ENCODE measurements at regions not wholly inside any gene's neighbourhood (a gene's known extent, or its start where the extent isn't known, plus 50 kb on each side); places are given as distances from the start of the nearest gene placed in this dataset.

GRCh38 chr2:146659976-146660375 lies 1184.9 kb upstream of the ACVR2A start:
- no peak for DNase-seq (ENCODE audit: low spot score in 2 of 2, unreplicated experiment in 2 of 2)
- H3K27ac Mint-ChIP-seq = no peak overlapping the region
- TF ChIP-seq, protein P1, sequence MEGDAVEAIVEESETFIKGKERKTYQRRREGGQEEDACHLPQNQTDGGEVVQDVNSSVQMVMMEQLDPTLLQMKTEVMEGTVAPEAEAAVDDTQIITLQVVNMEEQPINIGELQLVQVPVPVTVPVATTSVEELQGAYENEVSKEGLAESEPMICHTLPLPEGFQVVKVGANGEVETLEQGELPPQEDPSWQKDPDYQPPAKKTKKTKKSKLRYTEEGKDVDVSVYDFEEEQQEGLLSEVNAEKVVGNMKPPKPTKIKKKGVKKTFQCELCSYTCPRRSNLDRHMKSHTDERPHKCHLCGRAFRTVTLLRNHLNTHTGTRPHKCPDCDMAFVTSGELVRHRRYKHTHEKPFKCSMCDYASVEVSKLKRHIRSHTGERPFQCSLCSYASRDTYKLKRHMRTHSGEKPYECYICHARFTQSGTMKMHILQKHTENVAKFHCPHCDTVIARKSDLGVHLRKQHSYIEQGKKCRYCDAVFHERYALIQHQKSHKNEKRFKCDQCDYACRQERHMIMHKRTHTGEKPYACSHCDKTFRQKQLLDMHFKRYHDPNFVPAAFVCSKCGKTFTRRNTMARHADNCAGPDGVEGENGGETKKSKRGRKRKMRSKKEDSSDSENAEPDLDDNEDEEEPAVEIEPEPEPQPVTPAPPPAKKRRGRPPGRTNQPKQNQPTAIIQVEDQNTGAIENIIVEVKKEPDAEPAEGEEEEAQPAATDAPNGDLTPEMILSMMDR (IDR thresholded peaks at IDR 0.05; ENCODE audit: unreplicated experiment) = no peak
- H3K9me3 Mint-ChIP-seq = peaks cover 11% of the 10 kb centered on the region
- H3K4me3 Mint-ChIP-seq = no peak overlapping the region
- no peaks in the 10 kb centered on the region for H3K36me3 Mint-ChIP-seq
- H3K4me1 Mint-ChIP-seq = peaks cover 5% of the 10 kb centered on the region
- no peaks in the 10 kb centered on the region for H3K27me3 Mint-ChIP-seq (ENCODE audit: low read depth)

- Mint-ChIP-seq H3K9me3 (peaks cover 21% of the 10 kb centered on the region), H3K4me1 (no peaks in the 10 kb centered on the region), H3K36me3 (peaks cover 2% of the 10 kb centered on the region), H3K27ac (no peak overlapping the region), H3K4me3 (no peak overlapping the region), H3K27me3 (ENCODE audit: low read depth) (no peaks in the 10 kb centered on the region)
- no peak for DNase-seq (ENCODE audit: low spot score in 2 of 2, unreplicated experiment in 2 of 2)
- TF ChIP-seq, protein P1 (IDR thresholded peaks at IDR 0.05; ENCODE audit: unreplicated experiment) = no peak
Observed at GRCh38 chr2:146652311-146652710, 1192.5 kb upstream of the ACVR2A start.

GRCh38 chr2:146651361-146651760 lies 1193.5 kb upstream of the ACVR2A start:
- H3K4me3 Mint-ChIP-seq = no peak overlapping the region
- peaks cover 21% of the 10 kb centered on the region for H3K9me3 Mint-ChIP-seq
- TF ChIP-seq, protein P1 (IDR thresholded peaks at IDR 0.05; ENCODE audit: unreplicated experiment) = no peak
- no peak overlapping the region for H3K27ac Mint-ChIP-seq
- no peaks in the 10 kb centered on the region for H3K4me1 Mint-ChIP-seq
- H3K27me3 Mint-ChIP-seq (ENCODE audit: low read depth) = no peaks in the 10 kb centered on the region
- DNase-seq (ENCODE audit: low spot score in 2 of 2, unreplicated experiment in 2 of 2) = no peak
- peaks cover 2% of the 10 kb centered on the region for H3K36me3 Mint-ChIP-seq

DNA sequence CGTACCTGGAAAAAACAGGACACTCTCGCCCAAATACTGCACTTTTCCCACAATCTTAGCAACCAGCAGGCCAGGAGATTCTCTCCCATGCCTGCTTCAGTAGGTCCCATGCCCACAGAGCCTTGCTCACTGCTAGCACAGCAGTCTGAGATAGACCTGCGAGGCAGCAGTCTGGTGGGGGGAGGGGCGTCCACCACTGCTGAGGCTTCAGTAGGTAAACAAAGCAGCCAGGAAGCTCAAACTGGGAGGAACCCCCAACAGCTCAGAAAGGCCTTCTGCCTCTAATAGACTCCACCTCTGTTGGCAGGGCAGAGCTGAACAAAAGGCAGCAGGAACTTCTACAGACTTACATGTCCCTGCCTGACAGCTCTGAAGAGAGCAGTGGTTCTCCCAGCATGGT lies 1202.8 kb upstream of the ACVR2A start:
- H3K27ac Mint-ChIP-seq = no peak overlapping the region
- H3K4me3 Mint-ChIP-seq = no peak overlapping the region
- H3K27me3 Mint-ChIP-seq (ENCODE audit: low read depth) = peaks cover 4% of the 10 kb centered on the region
- H3K36me3 Mint-ChIP-seq = peaks cover 6% of the 10 kb centered on the region
- TF ChIP-seq, protein P1 (IDR thresholded peaks at IDR 0.05; ENCODE audit: unreplicated experiment) = no peak
- H3K9me3 Mint-ChIP-seq = peaks cover 42% of the 10 kb centered on the region
- H3K4me1 Mint-ChIP-seq = no peaks in the 10 kb centered on the region
- no peak for DNase-seq (ENCODE audit: low spot score in 2 of 2, unreplicated experiment in 2 of 2)

DNA sequence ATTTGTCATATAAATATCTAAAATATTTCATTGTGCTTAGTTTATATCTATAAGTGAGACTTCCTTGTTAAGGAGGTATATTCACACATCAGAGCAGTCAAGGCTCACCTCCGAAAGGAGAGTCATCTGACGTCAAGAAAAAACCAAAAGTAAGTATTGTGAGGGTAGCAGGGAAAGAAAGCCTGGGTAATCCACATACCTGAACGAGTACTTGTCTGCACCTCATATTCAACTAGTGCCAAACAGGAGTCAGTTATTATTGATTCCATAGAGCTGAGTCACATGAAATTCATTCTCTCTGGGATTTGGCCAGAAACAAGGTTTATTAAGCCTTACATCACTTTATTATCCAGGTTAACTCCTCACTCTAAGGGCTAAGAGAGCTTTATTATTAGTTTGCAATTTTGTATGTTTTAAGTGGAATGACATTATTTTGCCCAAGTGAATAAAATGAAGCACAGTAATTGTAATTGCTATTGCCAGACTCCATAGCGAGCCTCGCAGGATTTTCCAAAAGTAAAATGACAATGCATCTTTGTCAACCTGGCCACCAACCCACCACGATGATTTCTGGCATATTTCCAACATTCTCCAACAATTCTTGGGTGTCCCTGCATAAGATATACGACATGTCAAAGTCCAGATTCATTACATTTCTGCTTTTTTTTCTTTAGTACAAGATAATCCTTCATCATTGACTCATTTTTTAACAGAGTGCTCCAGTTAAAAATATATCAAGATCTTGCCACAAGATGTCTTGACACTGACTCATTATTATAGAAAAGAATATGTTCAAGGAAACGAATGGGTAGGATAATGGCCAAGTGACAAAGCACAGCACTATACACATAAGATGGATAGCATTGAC lies 1210.4 kb upstream of the ACVR2A start:
- Mint-ChIP-seq H3K27me3 (ENCODE audit: low read depth) (no peaks in the 10 kb centered on the region), H3K36me3 (no peaks in the 10 kb centered on the region), H3K4me1 (peaks cover 12% of the 10 kb centered on the region), H3K9me3 (peaks cover 8% of the 10 kb centered on the region), H3K27ac (peak overlapping the region; percentile 36), H3K4me3 (no peak overlapping the region)
- no peak for DNase-seq (ENCODE audit: low spot score in 2 of 2, unreplicated experiment in 2 of 2)
- TF ChIP-seq, protein P1 (IDR thresholded peaks at IDR 0.05; ENCODE audit: unreplicated experiment) = no peak

Measured in mesothelial cell of epicardium (in vitro differentiated cells).